22Rv1 (cell line): ENCODE measurements at regions not wholly inside any gene's neighbourhood (a gene's known extent, or its start where the extent isn't known, plus 50 kb on each side); places are given as distances from the start of the nearest gene placed in this dataset.

Source experiments
- CTCF ChIP-seq: fragments of 450-650 bp; IDR thresholded peaks from 2 replicates; pipeline ENCODE4 v1.5.1; 2017; ENCODE audit warnings: mild to moderate bottlenecking
- ZFX ChIP-seq: fragments of 450-650 bp; IDR thresholded peaks from 2 replicates; pipeline ENCODE4 v1.6.1; 2017; ENCODE audit warnings: antibody characterized with exemption, borderline replicate concordance

GRCh38 chr9:30771760-30772159 is 1612.7 kb upstream of the ACO1 start:
- TF ChIP-seq CTCF, result no peak
- TF ChIP-seq ZFX, result no peak
